Stimulated activated CD8-positive, alpha-beta memory T cell treated with anti-CD3 and anti-CD28 coated beads, Interleukin-4, amount 100 ng/mL, for 4 hours (primary cell): ENCODE measurements at regions not wholly inside any gene's neighbourhood (a gene's known extent, or its start where the extent isn't known, plus 50 kb on each side); places are given as distances from the start of the nearest gene placed in this dataset.
A peak's percentile ranks its signal among the peaks of the same experiment; 100 is the strongest.

Experiments
- DNase-seq, 2 donors: peaks; one replicate each; pipeline ENCODE4 v3.0.0-alpha.2; 2020; ENCODE audit warnings: low read depth in 2 of 2, low spot score in 1 of 2

GRCh38 chr12:124433147-124433874 lies 134.1 kb downstream of the NCOR2 start:
- DNase-seq: no peak

- no peak for DNase-seq
These were observed 135.0 kb downstream of the NCOR2 start for GRCh38 chr12:124432376-124432775.

- DNase-seq: no peak
These were observed 135.4 kb downstream of the NCOR2 start for GRCh38 chr12:124431971-124432370.

DNA sequence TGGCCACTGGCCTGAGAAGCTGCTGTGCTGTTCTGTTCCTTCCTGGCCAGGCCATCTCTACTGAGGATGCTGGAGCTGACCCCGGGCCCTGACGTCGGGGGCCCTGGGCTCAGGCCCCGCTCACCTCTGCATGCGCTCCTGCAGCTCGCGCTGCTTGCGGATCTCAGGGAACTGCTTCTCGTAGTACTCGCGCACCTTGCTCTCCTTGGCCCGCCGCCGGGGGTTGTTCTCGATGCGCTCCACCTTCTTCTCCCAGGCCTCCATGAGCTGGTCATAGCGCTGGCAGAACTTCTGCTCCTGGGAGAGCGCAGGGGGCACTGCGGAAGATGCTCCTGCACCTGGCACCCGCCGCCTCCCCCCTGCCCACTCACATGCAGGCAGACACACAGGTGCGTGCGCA lies 135.6 kb downstream of the RFLNA start:
- no peak for DNase-seq

GRCh38 chr12:124429535-124429934 lies 134.6 kb downstream of the RFLNA start:
- no peak for DNase-seq

DNA sequence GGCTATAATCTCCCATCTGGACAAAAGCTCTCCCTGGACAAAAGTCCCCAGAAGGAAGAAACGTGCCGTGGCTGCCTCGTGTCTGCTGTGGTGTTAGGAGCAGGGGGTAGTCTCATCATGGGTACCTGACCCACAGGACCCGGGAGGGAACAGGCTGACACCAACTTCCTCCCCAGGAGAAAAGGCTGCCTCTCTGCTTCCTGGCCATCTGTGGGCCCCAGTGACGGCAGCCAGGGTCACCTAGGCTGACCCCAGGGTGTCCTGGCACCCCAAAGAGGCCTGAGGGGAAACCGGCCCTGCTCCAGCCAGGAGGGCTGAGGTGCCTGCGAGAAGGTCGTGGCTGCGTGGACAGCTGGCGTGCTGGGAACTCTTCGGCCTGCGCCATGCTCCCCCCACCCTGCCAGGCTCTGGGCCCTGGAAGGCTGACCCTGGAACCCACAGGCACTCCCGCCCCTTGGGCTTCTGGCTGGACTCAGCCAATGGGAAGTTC lies 133.9 kb downstream of the RFLNA start:
- DNase-seq: no peak

DNA sequence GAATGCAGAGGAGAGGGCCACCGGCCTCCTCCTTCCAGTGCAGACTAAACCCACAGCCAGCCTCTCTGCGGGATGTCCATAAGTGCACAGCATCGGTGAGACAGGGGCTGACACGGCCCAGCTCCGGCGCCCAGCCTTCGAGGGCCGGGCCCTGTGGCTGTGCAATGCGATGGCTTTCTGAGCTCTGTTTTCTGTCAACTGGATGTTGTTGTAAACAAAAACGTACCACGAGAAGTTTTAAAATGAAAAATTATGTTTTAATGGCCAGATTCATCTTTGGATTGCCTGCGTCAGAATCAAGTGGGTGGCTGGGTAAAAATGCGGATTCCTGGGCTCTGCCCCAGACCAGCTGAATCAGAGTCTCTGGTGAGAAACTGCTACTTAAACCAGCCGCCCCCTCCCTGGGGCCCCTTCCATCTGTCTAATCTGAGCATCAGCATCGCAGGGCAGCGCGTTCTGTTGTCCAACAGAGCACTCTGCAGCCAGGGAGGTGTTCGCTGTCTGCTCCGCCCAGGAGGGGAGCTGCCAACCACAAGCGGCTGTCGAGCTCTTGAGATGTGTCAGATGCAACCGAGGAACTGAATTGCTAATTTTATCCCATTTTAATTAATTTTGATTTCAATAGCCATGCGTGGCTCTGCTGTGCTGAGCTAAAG lies 133.4 kb downstream of the RFLNA start:
- no peak for DNase-seq

DNA sequence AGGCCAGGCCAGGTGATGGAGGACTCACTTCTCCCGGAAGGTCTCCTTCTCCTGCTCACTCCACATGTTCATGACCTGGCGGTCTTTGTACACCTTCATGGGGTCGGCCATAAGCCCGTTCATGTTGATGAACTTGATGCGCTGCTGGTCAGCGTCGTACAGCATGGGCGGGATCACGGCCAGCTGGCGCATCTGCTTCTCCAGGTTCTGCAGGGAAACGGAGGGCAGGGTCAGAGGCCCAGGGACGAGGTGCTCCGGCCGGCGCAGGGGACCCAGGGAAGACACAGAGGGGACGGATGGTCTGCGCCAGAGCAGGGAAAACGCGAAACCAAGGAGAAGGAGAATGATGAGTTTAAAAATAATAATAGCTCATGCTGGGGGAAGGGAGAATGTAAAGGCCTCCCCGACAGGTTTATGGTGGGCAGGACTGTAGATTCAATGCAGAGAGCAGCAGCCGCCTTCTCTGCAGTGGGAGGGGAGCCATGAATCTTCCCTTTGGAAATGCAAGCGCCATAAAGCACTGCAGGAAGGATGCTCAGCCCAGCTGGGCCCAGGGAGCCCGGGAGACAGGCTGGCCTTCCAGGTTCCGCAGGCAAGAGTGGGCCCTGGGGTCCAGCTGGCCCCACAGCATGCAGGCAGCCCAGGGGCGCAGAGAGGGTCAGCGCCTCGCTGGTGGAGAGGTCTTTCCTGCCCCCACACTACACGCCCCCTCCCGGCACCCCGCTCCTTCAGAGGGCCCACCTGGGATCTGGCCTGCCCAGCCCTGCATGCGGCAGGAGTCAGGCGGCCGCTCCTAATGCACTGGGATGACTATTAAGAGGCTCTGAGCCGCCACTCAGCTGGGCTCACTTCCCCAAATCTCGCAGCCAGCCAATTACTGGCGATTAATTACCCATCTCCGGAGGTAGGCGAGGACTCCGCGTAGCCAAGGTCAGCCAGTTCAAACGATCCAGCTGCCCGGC lies 132.0 kb downstream of the RFLNA start:
- DNase-seq: no peak

GRCh38 chr12:124425667-124426066 lies 130.8 kb downstream of the RFLNA start:
- no peak for DNase-seq

- DNase-seq: no peak
These were observed 129.6 kb downstream of the RFLNA start for GRCh38 chr12:124424516-124424905.

DNA sequence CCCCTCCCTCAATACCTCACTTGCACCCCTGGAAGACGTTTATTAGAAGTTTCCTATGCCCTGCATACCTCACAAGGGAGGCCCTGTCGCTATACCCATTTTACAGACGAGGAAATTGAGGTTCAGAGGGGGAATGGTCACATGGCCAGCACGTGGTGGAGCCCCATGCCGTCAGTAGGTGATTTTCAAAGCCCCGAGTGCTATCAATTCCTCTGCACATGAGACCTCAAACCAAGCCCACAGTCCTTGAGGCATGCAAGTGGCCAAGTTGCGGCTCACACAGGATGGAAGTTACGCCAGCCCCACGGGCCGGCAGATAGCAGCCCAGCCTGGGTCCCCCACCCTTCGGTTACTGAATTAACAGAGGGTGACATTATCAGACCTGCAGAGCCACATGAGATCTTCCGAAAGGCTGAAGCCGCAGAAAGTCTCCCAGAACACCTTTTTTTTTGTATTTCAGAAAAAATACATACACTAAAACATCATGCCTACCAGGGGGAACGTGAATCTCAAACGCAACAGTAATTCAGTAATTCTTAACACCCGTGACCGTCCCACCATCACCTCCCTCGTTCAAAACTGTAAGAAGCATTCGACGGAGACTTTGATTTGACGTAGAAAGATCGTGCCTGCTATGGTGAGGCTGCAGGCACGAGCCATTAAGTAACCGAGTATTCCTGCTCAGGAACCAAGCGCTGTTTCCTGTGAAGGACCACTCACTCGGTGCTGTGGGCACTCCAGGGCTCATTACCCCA lies 129.0 kb downstream of the RFLNA start:
- DNase-seq: peak in 1 of 2 donors; percentile 30

- no peak for DNase-seq
These were observed 128.0 kb downstream of the RFLNA start for GRCh38 chr12:124422570-124423523.

DNA sequence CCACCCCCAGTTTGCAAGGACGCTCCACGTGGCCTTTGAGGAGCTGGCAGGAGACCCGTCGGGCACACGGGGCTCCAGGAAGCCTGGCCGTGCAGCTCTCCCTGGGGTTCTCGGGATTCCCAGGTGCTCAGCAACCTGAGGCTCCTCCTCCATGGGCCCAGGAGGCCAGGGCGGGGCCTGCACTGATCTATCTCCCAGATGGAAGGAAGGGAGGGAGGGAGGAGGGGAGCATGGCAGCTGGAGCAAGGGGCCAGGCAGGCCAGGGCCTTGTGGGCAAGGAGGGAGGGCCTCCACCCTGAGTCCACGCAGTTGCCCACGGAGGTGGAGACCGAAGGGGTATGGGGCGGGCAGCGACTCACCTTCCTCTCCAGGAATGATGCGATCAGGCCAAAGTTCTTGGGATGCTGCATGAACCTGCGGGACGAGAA lies 127.3 kb downstream of the RFLNA start:
- no peak for DNase-seq

DNA sequence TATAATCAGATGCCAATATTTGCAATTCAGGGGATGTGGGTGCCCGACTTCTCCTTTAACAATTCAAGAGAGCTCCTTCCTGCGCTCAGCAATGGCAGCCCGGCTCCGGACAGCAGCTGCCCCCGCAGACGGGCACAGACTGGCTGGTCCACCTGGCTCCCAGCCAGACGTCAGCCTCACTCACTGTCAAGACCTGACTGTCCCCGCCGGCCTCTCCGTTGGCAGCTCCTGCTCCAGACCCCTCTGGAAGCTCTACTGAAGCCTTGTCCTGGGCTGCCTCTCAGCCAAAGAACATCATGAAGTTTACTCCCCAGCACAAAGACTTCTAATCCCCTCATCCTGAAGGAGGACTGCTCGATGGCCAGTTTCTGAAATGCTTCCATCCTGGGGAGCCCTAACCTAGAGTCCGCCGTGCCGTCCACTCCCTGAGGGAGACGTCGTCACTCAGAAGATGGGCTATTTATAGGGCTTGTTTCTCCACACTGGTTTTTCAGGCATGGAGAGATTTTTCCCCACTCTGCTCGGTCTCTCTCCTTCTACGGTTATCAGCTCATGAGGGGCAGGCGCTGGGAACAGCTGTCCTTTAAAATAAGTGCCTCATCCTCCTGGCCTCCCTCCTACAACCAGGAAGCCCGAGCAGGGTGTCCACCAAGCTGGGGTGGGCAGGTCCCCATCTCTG lies 126.2 kb downstream of the RFLNA start:
- DNase-seq: no peak

- DNase-seq: no peak
These were observed 125.4 kb downstream of the RFLNA start for GRCh38 chr12:124420041-124420995.

DNA sequence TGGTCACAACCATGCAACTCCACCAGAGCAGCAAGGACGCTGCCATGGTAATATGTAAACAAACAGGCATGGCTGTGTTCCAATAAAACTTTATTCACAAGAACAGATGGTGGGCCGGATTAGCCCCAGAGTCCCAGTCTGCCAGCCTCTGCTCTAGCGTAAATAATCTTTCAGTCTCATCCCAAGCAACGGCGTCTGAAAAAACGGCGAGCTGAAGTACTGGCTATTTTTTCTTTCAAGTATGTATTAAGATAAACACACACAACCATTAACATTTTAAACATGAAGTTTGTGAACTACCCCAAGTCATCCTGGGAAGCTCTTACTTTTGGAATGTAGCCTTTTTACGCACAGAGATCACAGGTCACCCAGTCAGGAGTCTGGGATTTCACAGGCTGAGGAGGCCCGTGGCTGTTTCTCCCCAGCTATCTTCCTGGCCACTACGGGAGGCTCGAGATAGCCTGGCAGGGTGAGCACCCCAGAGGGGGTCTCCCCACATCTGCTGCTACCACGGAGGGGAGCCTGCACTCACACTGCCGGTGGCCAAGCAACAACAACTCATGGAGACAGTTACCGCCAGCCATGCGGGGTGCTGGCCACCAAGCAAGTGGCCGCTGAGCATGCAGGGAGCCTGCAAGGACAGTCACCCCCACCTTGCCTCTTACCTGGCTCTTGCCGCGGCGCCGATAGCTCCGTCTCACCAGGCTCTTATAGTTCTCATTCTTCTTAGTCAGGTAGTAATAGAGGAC lies 124.6 kb downstream of the RFLNA start:
- no peak for DNase-seq

GRCh38 chr12:124418791-124419190 lies 123.9 kb downstream of the RFLNA start:
- no peak for DNase-seq
